ENCODE measurements at regions not wholly inside any gene's neighbourhood (a gene's known extent, or its start where the extent isn't known, plus 50 kb on each side); places are given as distances from the start of the nearest gene placed in this dataset.
A peak's percentile ranks its signal among the peaks of the same experiment; 100 is the strongest.
"Not testable (repeated sequence)": the region's sequence is repeated elsewhere in the genome, so short reads cannot be mapped to it uniquely, and the experiment has no call there.

GRCh38 chr16:17936766-17937402 lies 399.7 kb downstream of the NPIPA8 start:
- no peak for DNase-seq

- DNase-seq, result no peak
Measured at GRCh38 chr16:17930280-17930679, 406.3 kb downstream of the NPIPA8 start.

GRCh38 chr16:17926866-17927399 lies 409.6 kb downstream of the NPIPA8 start:
- no peak for DNase-seq

DNA sequence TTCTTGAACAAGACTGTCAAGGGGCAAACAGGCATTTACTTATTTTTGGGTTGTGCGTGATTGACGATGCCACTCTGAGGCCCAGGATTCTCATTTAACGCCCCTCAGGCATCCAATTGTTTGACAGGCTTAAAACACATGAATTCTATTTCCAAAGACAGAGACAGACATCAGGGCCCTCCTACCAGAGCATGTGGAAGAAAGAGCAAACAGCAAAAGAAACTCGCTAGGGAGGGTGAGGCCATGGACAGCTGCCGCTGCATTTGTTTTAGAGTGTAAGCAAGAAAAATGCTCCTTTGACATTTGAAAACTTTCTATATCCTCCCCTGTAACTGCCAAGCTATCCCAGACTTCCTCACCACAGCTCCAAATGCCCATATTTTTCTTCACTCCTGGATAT lies 410.1 kb downstream of the NPIPA8 start:
- DNase-seq, result no peak

GRCh38 chr16:17925761-17926160 lies 410.8 kb downstream of the NPIPA8 start:
- DNase-seq, result no peak

- peak in 2 of 4 experiments; percentile 4 to 25 for DNase-seq
Measured at GRCh38 chr16:17921357-17921978, 415.1 kb downstream of the NPIPA8 start.

DNA sequence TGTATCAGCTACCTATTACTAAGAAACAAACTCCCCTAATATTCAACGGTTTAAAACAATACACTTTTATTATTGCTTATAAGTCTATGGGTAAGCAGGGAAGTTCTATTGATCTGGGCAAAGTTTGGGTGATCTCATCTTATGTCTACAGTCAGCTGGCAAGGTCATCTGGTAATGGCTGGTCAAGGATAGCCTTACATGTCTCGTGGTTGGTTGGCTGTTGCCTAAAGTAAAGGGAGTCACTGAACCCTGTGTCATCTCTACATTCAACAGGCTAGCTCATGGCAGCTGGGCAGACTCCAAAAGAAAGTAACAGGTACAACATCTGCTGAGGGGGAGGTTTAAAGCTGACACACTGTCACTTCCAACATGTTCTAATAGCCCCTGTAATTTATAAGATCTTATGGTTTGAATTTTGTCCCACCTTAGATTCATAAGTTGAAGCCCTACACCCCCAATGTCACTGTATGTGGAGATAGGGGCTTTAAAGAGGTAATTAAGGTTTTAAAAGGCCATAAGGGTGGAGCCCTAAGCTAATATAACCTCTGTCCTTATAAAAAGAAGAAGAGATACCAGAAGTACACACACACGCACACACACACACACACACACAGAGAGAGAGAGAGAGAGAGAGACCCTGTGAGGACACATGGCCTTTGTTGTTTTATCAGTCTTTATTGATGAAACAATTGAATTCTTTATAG lies 419.1 kb downstream of the NPIPA8 start:
- DNase-seq, result no peak

DNA sequence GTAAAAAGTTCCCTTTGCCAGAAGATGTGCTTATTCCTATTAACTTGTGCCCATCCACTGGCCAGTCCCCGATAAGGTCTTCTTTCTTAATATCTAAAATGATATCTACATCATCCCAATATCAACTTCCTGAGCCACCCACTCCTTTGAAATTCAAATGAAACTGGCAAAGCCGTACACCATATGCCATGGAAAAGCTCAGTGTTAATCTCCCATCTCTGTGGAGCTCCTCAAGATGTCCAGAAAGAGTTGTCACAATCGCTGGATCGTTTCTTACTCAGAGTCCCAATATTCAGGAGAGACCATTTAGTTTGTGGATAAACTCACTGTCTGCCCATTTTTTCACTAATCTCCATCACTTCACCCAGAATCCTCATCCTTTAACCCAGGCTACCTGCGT lies 420.7 kb downstream of the NPIPA8 start:
- DNase-seq, result no peak

GRCh38 chr16:17914168-17914567 lies 422.4 kb downstream of the NPIPA8 start:
- no peak for DNase-seq

DNA sequence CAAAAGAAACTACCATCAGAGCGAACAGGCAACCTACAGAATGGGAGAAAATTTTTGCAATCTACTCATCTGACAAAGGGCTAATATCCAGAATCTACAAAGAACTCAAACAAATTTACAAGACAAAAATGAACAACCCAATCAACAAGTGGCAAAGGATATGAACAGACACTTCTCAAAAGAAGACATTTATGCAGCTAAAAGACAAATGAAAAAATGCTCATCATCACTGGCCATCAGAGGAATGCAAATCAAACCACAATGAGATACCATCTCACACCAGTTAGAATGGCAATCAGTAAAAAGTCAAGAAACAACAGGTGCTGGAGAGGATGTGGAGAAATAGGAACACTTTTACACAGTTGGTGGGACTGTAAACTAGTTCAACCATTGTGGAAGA lies 425.0 kb downstream of the NPIPA8 start:
- not testable (repeated sequence) for DNase-seq

DNA sequence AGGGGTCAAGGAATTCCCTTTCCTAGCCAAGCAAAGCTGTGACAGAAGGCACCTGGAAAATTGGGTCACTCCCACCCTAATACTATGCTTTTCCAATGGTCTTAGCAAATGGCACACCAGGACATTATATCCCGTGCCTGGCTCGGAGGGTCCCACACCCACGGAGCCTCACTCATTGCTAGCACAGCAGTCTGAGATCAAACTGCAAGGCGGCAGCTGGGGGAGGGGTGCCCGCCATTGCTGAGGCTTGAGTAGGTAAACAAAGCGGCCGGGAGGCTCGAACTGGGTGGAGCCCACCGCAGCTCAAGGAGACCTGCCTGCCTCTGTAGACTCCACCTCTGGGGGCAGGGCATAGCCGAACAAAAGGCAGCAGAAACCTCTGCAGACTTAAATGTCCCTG lies 429.9 kb downstream of the NPIPA8 start:
- not testable (repeated sequence) for DNase-seq

DNA sequence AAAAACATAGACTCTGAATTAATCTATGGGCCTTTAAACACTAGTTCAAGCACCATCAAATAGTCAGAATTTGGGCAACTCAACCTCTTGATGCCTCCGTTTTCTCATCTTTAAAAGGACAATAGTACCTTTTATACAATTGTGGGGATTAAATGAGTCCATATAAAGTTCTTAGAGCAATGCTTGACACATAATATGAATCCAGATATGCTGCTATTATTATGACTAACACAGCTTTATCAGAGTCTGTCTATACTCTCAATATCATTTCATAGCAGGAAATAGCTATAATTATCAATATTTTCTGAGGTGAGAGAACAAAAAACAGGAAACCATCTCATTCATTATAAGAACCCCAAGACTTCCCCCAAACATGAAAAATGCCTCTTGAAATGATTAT lies 430.5 kb upstream of the XYLT1 start:
- DNase-seq, result no peak

DNA sequence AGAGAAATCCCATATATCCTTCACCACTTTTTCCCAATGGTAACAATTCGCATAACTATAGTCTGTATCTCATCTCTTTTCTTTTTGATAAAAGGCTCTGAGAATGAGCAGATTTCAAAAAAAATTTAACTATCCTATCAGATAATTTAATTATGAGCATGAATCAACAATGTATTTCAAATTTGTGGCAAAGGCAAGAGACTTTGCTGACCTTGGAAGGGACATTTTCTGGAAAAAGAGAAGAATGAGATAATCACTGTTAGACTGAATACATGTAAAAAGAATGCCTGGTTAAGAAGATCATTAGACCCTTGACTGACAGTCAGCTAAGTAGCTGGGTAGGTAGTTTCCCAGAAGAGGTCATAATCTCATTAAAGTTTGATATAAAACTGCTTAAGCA lies 428.4 kb upstream of the XYLT1 start:
- no peak for DNase-seq

GRCh38 chr16:17887963-17888362 lies 417.2 kb upstream of the XYLT1 start:
- no peak for DNase-seq

GRCh38 chr16:17885659-17886207 lies 415.0 kb upstream of the XYLT1 start:
- no peak for DNase-seq

DNA sequence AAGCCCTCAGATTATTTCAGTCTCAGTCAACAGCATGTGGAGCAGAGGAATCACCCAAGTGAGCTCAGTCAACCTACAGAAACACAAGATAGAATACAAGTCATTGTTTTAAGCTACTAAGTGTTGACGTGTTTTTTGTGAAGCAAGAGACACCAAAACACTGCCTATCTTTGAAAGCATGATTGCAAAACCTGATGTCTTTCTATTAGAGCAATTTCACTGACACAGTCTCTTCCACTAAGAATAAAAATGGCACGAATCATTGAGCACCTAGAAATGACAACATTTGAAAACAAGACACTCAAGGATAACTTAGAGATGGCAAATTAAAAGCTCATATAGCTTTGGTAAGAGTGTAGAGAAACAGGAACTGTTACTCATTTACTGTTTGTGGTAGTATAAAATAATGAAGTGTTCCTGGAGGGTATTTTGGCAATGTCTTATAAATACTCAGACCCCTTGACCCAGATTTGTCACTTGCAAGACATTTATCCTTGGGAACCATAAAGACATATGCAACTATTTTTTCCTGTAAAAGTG lies 407.1 kb upstream of the XYLT1 start:
- no peak for DNase-seq

- no peak for DNase-seq
Measured at GRCh38 chr16:17866996-17867395, 396.2 kb upstream of the XYLT1 start.

DNA sequence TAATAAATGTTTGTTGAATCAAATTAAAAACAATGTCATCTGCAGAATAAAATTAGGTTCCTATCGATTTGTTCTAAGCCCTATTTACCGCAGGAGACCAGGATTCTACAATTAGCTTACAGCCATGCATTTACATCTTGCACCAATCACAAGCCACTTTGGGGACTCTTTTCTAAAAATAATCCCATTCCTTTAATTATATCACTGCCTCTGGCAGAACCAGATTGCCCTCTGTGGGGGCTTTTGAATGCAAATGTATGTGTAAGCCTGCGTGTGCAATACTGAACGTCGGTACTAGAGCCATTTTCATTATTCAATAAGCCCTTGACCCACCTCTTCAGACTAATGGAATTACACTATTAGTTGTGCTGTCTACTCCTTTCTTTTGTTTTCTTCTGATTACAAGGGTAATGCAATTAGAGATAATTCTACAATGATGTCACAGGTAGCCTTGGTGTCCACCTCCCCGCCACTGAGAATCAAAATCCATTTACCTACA lies 391.3 kb upstream of the XYLT1 start:
- DNase-seq, result no peak

GRCh38 chr16:17858061-17858460 lies 387.3 kb upstream of the XYLT1 start:
- DNase-seq, result no peak

DNA sequence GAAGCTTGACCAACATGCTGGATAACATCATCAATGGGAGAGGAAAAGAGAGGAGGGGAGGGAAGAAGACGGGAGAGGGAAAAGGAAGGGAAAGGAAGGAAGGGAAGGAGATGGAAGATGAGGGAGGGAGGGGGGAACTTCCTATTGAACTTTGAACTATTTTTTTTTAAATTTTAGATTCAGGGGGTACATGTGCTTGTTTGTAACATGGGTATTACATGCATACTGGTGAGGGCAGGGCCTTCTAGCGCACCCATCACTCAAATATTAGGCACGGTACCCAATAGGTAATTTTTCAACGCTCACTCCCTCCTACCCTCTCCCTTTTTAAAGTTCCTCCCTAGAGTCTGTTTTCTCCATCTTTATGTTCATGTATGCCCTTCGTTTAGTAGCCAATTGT lies 383.2 kb upstream of the XYLT1 start:
- DNase-seq, result no peak

- DNase-seq, result no peak
Measured at GRCh38 chr16:17852977-17853702, 382.4 kb upstream of the XYLT1 start.

GRCh38 chr16:17850581-17851250 lies 380.0 kb upstream of the XYLT1 start:
- DNase-seq, result no peak

Measured in activated naive CD4-positive, alpha-beta T cell (primary cell).